MM.1S (cell line): ENCODE measurements at regions not wholly inside any gene's neighbourhood (a gene's known extent, or its start where the extent isn't known, plus 50 kb on each side); places are given as distances from the start of the nearest gene placed in this dataset.

Experiments used
- CTCF ChIP-seq: fragments of 300-600 bp; sonication (generic); IDR thresholded peaks from 2 replicates; pipeline ENCODE4 v1.5.1; 2016; ENCODE audit warnings: antibody characterized with exemption, low read length, mixed read lengths
- EZH2 ChIP-seq: fragments of 300-600 bp; sonication (generic); optimal IDR thresholded peaks from 2 replicates; pipeline ENCODE3; 2017; ENCODE audit warnings: low read depth, mild to moderate bottlenecking, antibody characterized with exemption, low read length, mixed read lengths
- EZH2phosphoT487 ChIP-seq: fragments of 300-600 bp; sonication (generic); IDR thresholded peaks from 2 replicates; pipeline ENCODE4 v1.6.1; 2018; ENCODE audit warnings: antibody characterized with exemption, low read length

- no peak for TF ChIP-seq CTCF
- no peak for TF ChIP-seq EZH2phosphoT487
- TF ChIP-seq EZH2 = no peak
These were observed 155.5 kb downstream of the GJA1 start for GRCh38 chr6:121590916-121591315.
